Liver (tissue), 3 donors: ENCODE measurements at regions not wholly inside any gene's neighbourhood (a gene's known extent, or its start where the extent isn't known, plus 50 kb on each side); places are given as distances from the start of the nearest gene placed in this dataset.

Experiments
- JUND ChIP-seq, 2 donors: IDR thresholded peaks; 2 replicates each; pipeline ENCODE4 v1.6.1; 2016; ENCODE audit warnings: antibody characterized with exemption in 2 of 2
- TAF1 ChIP-seq: conservative IDR thresholded peaks from 2 replicates; pipeline ENCODE4 v1.6.1; 2016; ENCODE audit warnings: antibody characterized with exemption, mild to moderate bottlenecking
- TF ChIP-seq, protein P1 (sequence below): fragments of 150-350 bp; IDR thresholded peaks from 2 replicates; pipeline ENCODE4 v1.5.1; 2017; ENCODE audit warnings: improper control_type of control experiment, low read depth, low read length; ENCODE audit not compliant: missing input control
- donor health status: healthy.
- donor health status: healthy.

- TF ChIP-seq TAF1 (no peak), JUND (IDR thresholded peaks at IDR 0.05) (no peak)
- TF ChIP-seq, protein P1, sequence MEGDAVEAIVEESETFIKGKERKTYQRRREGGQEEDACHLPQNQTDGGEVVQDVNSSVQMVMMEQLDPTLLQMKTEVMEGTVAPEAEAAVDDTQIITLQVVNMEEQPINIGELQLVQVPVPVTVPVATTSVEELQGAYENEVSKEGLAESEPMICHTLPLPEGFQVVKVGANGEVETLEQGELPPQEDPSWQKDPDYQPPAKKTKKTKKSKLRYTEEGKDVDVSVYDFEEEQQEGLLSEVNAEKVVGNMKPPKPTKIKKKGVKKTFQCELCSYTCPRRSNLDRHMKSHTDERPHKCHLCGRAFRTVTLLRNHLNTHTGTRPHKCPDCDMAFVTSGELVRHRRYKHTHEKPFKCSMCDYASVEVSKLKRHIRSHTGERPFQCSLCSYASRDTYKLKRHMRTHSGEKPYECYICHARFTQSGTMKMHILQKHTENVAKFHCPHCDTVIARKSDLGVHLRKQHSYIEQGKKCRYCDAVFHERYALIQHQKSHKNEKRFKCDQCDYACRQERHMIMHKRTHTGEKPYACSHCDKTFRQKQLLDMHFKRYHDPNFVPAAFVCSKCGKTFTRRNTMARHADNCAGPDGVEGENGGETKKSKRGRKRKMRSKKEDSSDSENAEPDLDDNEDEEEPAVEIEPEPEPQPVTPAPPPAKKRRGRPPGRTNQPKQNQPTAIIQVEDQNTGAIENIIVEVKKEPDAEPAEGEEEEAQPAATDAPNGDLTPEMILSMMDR, result no peak
Observed at GRCh38 chr20:16942756-16943155, 194.6 kb downstream of the OTOR start.
